Fibroblast of the aortic adventitia (primary cell): ENCODE measurements at regions not wholly inside any gene's neighbourhood (a gene's known extent, or its start where the extent isn't known, plus 50 kb on each side); places are given as distances from the start of the nearest gene placed in this dataset.

Source experiments
- DNase-seq: peaks from one replicate; pipeline ENCODE4 v3.0.0-alpha.2; 2010; ENCODE audit warnings: low read depth
- H3K4me3 ChIP-seq: 2 replicates; pipeline ENCODE4 v1.5.1; 2011; ENCODE audit warnings: low read depth, mild to moderate bottlenecking, control low read depth, low read length, moderate library complexity
- TF ChIP-seq, protein P1 (sequence below): IDR thresholded peaks from 2 replicates; pipeline ENCODE4 v1.5.1; 2011; ENCODE audit warnings: mild to moderate bottlenecking, low read length, control low read depth, inconsistent platforms; ENCODE audit not compliant: insufficient read depth

DNA sequence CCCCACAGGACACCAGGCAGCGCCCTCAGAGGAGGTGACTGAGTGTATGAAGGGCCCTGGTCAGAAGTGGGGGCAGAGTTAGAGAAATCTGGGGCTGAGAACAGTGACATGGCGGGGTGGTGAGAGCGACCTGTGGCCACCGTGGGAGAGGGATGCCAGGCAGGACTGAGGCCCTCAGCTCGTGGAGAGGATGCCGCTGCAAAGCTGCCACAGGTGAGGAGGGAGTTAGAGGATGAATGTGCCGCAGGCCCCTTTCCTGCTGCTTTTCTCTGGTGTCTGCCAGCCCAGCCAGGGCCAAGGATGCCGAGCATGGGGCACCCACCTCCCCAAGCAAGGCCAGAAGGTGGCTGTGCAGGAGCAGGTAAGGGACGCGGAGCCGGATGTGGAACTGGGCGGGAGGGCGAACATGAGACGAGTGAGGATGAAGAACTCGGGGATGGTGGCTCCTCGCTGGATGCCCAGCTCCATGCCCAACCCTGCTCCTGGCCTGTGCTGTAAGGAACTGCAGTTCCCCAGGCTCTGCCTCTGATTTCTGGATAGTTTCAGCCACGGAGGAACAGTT, 269.2 kb upstream of the HDAC4 start:
- TF ChIP-seq, protein P1, sequence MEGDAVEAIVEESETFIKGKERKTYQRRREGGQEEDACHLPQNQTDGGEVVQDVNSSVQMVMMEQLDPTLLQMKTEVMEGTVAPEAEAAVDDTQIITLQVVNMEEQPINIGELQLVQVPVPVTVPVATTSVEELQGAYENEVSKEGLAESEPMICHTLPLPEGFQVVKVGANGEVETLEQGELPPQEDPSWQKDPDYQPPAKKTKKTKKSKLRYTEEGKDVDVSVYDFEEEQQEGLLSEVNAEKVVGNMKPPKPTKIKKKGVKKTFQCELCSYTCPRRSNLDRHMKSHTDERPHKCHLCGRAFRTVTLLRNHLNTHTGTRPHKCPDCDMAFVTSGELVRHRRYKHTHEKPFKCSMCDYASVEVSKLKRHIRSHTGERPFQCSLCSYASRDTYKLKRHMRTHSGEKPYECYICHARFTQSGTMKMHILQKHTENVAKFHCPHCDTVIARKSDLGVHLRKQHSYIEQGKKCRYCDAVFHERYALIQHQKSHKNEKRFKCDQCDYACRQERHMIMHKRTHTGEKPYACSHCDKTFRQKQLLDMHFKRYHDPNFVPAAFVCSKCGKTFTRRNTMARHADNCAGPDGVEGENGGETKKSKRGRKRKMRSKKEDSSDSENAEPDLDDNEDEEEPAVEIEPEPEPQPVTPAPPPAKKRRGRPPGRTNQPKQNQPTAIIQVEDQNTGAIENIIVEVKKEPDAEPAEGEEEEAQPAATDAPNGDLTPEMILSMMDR = no peak
- no peak for DNase-seq
- no peak overlapping the region for H3K4me3 ChIP-seq

DNA sequence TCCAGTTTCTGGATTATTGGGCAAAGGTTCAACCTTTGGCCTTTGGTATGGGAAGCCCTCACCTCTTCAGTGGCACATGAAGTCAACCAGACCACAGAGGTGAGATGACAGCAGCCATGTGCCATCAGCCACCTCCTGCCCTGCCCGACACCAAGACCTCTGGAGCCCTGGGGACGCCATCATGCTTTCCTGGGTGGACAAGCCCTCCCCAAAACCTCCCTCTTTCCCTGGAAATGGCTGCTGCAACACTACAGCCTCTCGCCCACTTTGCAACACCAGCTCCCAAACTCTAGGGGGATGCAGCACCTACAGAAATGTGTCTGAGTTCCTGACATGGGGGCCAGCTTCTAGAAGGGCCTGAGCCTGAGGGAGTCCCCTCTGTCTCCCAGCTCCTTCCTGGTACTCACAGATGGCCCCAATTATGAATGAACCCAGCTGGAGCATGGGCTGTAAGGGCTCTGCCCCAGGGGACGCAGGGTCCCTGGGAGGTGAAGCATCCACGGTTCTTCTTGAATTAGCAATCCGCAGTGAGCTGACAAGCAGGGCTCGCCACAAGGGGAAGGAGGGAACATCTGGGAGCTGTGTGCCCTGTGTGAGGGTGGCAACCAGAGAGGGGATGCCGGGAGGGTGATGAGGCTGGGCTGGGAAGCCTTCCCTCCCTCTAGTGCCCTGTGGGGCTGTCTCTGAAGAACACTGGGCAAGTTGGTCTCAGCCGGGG, 268.5 kb upstream of the HDAC4 start:
- DNase-seq = no peak
- TF ChIP-seq, protein P1 = no peak
- no peak overlapping the region for H3K4me3 ChIP-seq

DNA sequence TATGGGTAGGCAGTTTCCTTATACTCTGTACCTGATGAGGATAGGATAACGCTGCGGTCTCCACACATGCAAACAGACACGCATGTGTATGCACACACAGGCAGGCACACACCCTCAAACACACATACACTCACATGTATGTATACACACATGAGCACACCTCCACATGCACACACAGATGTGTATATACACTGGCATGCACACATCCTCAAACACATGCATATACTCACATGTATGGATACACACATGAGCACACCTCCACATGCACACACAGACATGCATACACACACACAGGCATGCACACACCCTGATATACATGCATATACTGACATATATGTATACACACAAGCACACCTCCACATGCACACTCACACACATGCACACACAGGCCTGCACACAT, 267.8 kb upstream of the HDAC4 start:
- no peak overlapping the region for H3K4me3 ChIP-seq
- no peak for DNase-seq
- TF ChIP-seq, protein P1 = no peak

DNA sequence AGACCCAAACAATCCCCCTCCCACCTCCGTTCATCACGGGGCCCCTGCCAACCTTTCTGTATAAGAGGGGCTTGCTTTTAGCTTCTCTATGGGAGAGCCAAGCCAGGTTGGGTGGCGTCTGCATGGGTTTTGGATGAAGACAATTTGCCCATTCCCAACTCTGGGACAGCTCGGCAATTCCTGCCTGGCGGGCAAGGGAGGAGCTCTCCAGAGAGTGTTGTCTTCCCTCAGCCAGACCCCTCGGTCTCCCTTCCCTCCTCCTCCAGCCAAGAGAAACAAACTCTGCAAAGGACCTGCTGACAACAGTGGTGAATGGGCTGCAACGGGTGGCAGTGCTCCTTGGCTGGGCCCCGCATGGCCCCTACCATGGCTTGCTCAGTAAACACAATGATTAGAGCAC, 267.2 kb upstream of the HDAC4 start:
- H3K4me3 ChIP-seq = no peak overlapping the region
- TF ChIP-seq, protein P1 = no peak
- no peak for DNase-seq

DNA sequence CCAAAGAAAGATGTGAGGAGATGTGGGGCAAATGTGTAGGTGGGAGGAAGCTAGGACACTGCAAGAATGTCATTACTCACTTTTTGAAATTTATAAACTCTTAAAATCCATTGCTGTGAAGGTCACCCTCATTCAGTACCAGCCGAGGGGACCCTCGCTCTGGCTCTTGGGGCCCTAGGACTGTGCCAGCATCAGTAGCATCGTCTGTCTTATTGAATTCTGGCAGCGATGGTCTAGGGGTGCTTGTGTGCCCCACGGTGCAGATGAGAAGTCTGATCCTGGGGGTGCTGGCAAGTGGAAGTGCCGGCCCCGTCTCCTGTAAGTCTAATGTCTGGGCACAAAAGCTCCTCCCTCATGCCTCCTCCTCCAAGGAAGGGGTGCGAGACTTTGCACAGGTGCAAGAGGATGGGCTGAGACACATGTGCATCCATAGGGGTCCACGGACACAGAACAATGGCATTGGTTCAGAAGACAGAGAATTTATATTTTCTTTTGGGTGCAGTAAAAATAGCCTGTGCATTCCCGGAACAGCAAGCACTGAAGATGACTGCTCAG, 266.7 kb upstream of the HDAC4 start:
- TF ChIP-seq, protein P1 = no peak
- H3K4me3 ChIP-seq = no peak overlapping the region
- DNase-seq = no peak

DNA sequence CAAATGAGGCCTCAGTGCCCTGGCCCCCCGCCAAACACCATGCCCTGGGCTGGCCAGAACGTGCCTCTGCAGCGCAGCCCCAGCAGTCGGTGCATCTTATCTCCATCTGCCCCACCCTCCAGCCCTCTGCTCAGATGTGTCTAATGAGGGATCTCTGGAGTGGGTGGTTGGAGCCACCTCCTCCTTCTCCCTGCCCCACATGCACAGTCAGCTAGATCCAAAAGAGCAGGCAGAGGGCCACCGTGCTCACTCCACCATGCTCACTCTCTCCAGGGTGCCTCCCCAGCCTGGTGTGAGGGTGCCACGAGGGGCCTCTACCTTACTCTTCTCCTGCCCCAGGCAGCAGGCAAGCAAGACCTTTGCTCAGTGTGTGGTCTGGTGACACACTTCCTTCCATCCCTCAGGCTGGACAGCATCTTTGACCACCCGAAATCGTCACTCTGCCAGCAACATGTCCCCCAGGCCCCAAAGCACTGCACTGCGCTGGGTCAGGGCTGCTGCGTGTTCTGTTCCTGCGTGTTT, 266.1 kb upstream of the HDAC4 start:
- DNase-seq = no peak
- TF ChIP-seq, protein P1 = no peak
- H3K4me3 ChIP-seq = no peak overlapping the region
